Endodermal cell (in vitro differentiated cells): ENCODE measurements at regions not wholly inside any gene's neighbourhood (a gene's known extent, or its start where the extent isn't known, plus 50 kb on each side); places are given as distances from the start of the nearest gene placed in this dataset.

Experiments
- DNase-seq: peaks from one replicate; pipeline ENCODE4 v3.0.0-alpha.2; 2017
- H3K27ac ChIP-seq: 2 replicates; pipeline ENCODE4 v1.5.1; 2013; ENCODE audit warnings: mild to moderate bottlenecking, low read depth, low read length, moderate library complexity
- H3K27me3 ChIP-seq: 2 replicates; pipeline ENCODE4 v1.6.1; 2013; ENCODE audit warnings: mild to moderate bottlenecking, low read length, moderate library complexity; ENCODE audit not compliant: insufficient read depth, control insufficient read depth, poor library complexity, severe bottlenecking
- H3K36me3 ChIP-seq: 2 replicates; pipeline ENCODE4 v1.7.0; 2013; ENCODE audit warnings: mild to moderate bottlenecking, low read length, moderate library complexity; ENCODE audit not compliant: control insufficient read depth, insufficient read depth
- H3K4me1 ChIP-seq: one replicate; pipeline ENCODE4 v1.7.0; 2013; ENCODE audit warnings: low read length; ENCODE audit not compliant: control insufficient read depth, insufficient read depth
- H3K4me3 ChIP-seq: 2 replicates; pipeline ENCODE4 v1.5.1; 2013; ENCODE audit warnings: mild to moderate bottlenecking, low read length, moderate library complexity
- H3K9ac ChIP-seq: 2 replicates; pipeline ENCODE4 v1.6.1; 2013; ENCODE audit warnings: mild to moderate bottlenecking, low read length, moderate library complexity; ENCODE audit not compliant: poor library complexity, severe bottlenecking; ENCODE audit errors: extremely low read depth
- H3K9me3 ChIP-seq: 2 replicates; pipeline ENCODE4 v1.6.1; 2013; ENCODE audit warnings: mild to moderate bottlenecking, low read length, moderate library complexity; ENCODE audit not compliant: control insufficient read depth
- H3K27ac Mint-ChIP-seq: 2 replicates; pipeline ENCODE4 v1.8.0; 2020; ENCODE audit warnings: mixed read lengths
- H3K27me3 Mint-ChIP-seq: 2 replicates; pipeline ENCODE4 v1.8.0; 2021; ENCODE audit warnings: mild to moderate bottlenecking, mixed read lengths; ENCODE audit not compliant: insufficient read depth
- H3K36me3 Mint-ChIP-seq: 2 replicates; pipeline ENCODE4 v1.8.0; 2020; ENCODE audit warnings: low read depth, mixed read lengths
- H3K4me1 Mint-ChIP-seq: 2 replicates; pipeline ENCODE4 v1.8.0; 2020; ENCODE audit warnings: mixed read lengths
- H3K4me3 Mint-ChIP-seq: 2 replicates; pipeline ENCODE4 v1.8.0; 2020; ENCODE audit warnings: mild to moderate bottlenecking, moderate library complexity, mixed read lengths
- H3K9me3 Mint-ChIP-seq: 2 replicates; pipeline ENCODE4 v1.8.0; 2020; ENCODE audit warnings: mild to moderate bottlenecking, mixed read lengths
- CTCF ChIP-seq: fragments of 200-600 bp; sonication (generic); conservative IDR thresholded peaks from 2 replicates; pipeline ENCODE4 v1.5.0; 2021; ENCODE audit warnings: antibody characterized with exemption, mild to moderate bottlenecking
- WGBS, 2 experiments: methylation state at CpG; one replicate each; pipeline versions ENCODE4 v1.1.5 to v1.1.7; 2013; ENCODE audit warnings: missing lambda C conversion rate in 2 of 2, mixed read lengths in 1 of 2; ENCODE audit not compliant: insufficient coverage in 1 of 2, insufficient read length in 1 of 2; 5-methylcytosine and 5-hydroxymethylcytosine counted together

GRCh38 chr7:68276725-68277124 is 1280.1 kb downstream of the TYW1 start:
- no peaks in the 10 kb centered on the region for H3K9me3 Mint-ChIP-seq
- Histone ChIP-seq H3K9ac (no peak overlapping the region), H3K27me3 (no peaks in the 10 kb centered on the region), H3K27ac (no peak overlapping the region), H3K36me3 (no peaks in the 10 kb centered on the region), H3K4me1 (no peaks in the 10 kb centered on the region), H3K4me3 (no peak overlapping the region), H3K9me3 (no peaks in the 10 kb centered on the region)
- H3K36me3 Mint-ChIP-seq: no peaks in the 10 kb centered on the region
- peaks cover 7% of the 10 kb centered on the region for H3K4me1 Mint-ChIP-seq
- no peaks in the 10 kb centered on the region for H3K27me3 Mint-ChIP-seq
- no peak for TF ChIP-seq CTCF
- no peak overlapping the region for H3K4me3 Mint-ChIP-seq
- 88 to 91% methylated on average over 1 to 7 of the region's 7 CpGs for WGBS, 2 experiments
- no peak overlapping the region for H3K27ac Mint-ChIP-seq
- no peak for DNase-seq

GRCh38 chr7:68279827-68280400 is 1283.3 kb downstream of the TYW1 start:
- Mint-ChIP-seq H3K4me3 (no peak overlapping the region), H3K27me3 (no peaks in the 10 kb centered on the region), H3K36me3 (no peaks in the 10 kb centered on the region), H3K27ac (no peak overlapping the region), H3K9me3 (no peaks in the 10 kb centered on the region), H3K4me1 (peaks cover 7% of the 10 kb centered on the region)
- WGBS, 2 experiments: 84 to 87% methylated on average over 3 to 10 of the region's 10 CpGs
- Histone ChIP-seq H3K36me3 (no peaks in the 10 kb centered on the region), H3K4me1 (no peaks in the 10 kb centered on the region), H3K27me3 (no peaks in the 10 kb centered on the region), H3K9me3 (no peaks in the 10 kb centered on the region), H3K4me3 (no peak overlapping the region), H3K9ac (no peak overlapping the region), H3K27ac (no peak overlapping the region)
- DNase-seq: peak; percentile 58
- no peak for TF ChIP-seq CTCF

GRCh38 chr7:68280931-68281330 is 1284.3 kb downstream of the TYW1 start:
- Histone ChIP-seq H3K9ac (no peak overlapping the region), H3K27me3 (no peaks in the 10 kb centered on the region), H3K36me3 (no peaks in the 10 kb centered on the region), H3K4me1 (no peaks in the 10 kb centered on the region), H3K9me3 (peaks cover 7% of the 10 kb centered on the region), H3K4me3 (no peak overlapping the region), H3K27ac (no peak overlapping the region)
- peaks cover 4% of the 10 kb centered on the region for H3K4me1 Mint-ChIP-seq
- no peak overlapping the region for H3K4me3 Mint-ChIP-seq
- no peaks in the 10 kb centered on the region for H3K27me3 Mint-ChIP-seq
- no peak for DNase-seq
- WGBS, 2 experiments: 94% methylated on average over 3 of the region's 3 CpGs; no CpG with 5 or more reads in 1 of the 2 experiments
- H3K27ac Mint-ChIP-seq: no peak overlapping the region
- no peak for TF ChIP-seq CTCF
- H3K36me3 Mint-ChIP-seq: no peaks in the 10 kb centered on the region
- peaks cover 7% of the 10 kb centered on the region for H3K9me3 Mint-ChIP-seq
